SK-N-DZ (cell line): ENCODE measurements at regions not wholly inside any gene's neighbourhood (a gene's known extent, or its start where the extent isn't known, plus 50 kb on each side); places are given as distances from the start of the nearest gene placed in this dataset.
"Not testable (repeated sequence)": the region's sequence is repeated elsewhere in the genome, so short reads cannot be mapped to it uniquely, and the experiment has no call there.

Source experiments
- DNase-seq: peaks from one replicate; pipeline ENCODE4 v3.0.0-alpha.2; 2015; ENCODE audit warnings: low spot score

GRCh38 chr6:22349051-22349450, 52.2 kb upstream of the PRL start:
- DNase-seq: no peak

- DNase-seq: no peak
These were observed 52.7 kb upstream of the PRL start for GRCh38 chr6:22349528-22349927.

- no peak for DNase-seq
These were observed 53.3 kb upstream of the PRL start for GRCh38 chr6:22350109-22350508.

- DNase-seq: no peak
These were observed 56.3 kb upstream of the PRL start for GRCh38 chr6:22353101-22353500.

- DNase-seq: no peak
These were observed 59.6 kb upstream of the PRL start for GRCh38 chr6:22356362-22356940.

GRCh38 chr6:22357724-22358189, 60.9 kb upstream of the PRL start:
- no peak for DNase-seq

- DNase-seq: no peak
These were observed 64.7 kb upstream of the PRL start for GRCh38 chr6:22361576-22361975.

GRCh38 chr6:22362361-22362760, 65.5 kb upstream of the PRL start:
- no peak for DNase-seq

- DNase-seq: no peak
These were observed 66.4 kb upstream of the PRL start for GRCh38 chr6:22363166-22363713.

- DNase-seq: no peak
These were observed 66.9 kb upstream of the PRL start for GRCh38 chr6:22363714-22364239.

GRCh38 chr6:22364306-22364705, 67.5 kb upstream of the PRL start:
- DNase-seq: no peak

- no peak for DNase-seq
These were observed 69.4 kb upstream of the PRL start for GRCh38 chr6:22366214-22366613.

- no peak for DNase-seq
These were observed 70.5 kb upstream of the PRL start for GRCh38 chr6:22367346-22367745.

GRCh38 chr6:22368794-22369193, 72.0 kb upstream of the PRL start:
- DNase-seq: no peak

GRCh38 chr6:22372922-22373321, 76.1 kb upstream of the PRL start:
- no peak for DNase-seq

GRCh38 chr6:22374950-22375349, 78.1 kb upstream of the PRL start:
- DNase-seq: not testable (repeated sequence)

- not testable (repeated sequence) for DNase-seq
These were observed 79.5 kb upstream of the PRL start for GRCh38 chr6:22376293-22376692.

- DNase-seq: not testable (repeated sequence)
These were observed 81.7 kb upstream of the PRL start for GRCh38 chr6:22378536-22378935.

- no peak for DNase-seq
These were observed 83.4 kb upstream of the PRL start for GRCh38 chr6:22380236-22380635.

- DNase-seq: no peak
These were observed 85.2 kb upstream of the PRL start for GRCh38 chr6:22381845-22382544.

- DNase-seq: no peak
These were observed 86.2 kb upstream of the PRL start for GRCh38 chr6:22383016-22383415.

- no peak for DNase-seq
These were observed 95.9 kb upstream of the PRL start for GRCh38 chr6:22392711-22393110.

- no peak for DNase-seq
These were observed 97.9 kb upstream of the PRL start for GRCh38 chr6:22394691-22395090.
